WI38 (cell line): ENCODE measurements at regions not wholly inside any gene's neighbourhood (a gene's known extent, or its start where the extent isn't known, plus 50 kb on each side); places are given as distances from the start of the nearest gene placed in this dataset.

Source experiments
- H3K4me3 ChIP-seq: 2 replicates; pipeline ENCODE4 v1.5.1; 2011; ENCODE audit warnings: low read depth, mild to moderate bottlenecking, control low read depth, low read length
- CTCF ChIP-seq: IDR thresholded peaks from 2 replicates; pipeline ENCODE4 v1.5.1; 2012; ENCODE audit warnings: low read depth, mild to moderate bottlenecking, control low read depth, low read length

- no peak for TF ChIP-seq CTCF
- H3K4me3 ChIP-seq: no peak overlapping the region
Measured at GRCh38 chr15:62818691-62819090, 223.9 kb upstream of the TPM1 start.

GRCh38 chr15:62821384-62822131 lies 221.0 kb upstream of the TPM1 start:
- no peak overlapping the region for H3K4me3 ChIP-seq
- no peak for TF ChIP-seq CTCF

GRCh38 chr15:62822228-62822627 lies 220.3 kb upstream of the TPM1 start:
- TF ChIP-seq CTCF: no peak
- H3K4me3 ChIP-seq: no peak overlapping the region

- no peak for TF ChIP-seq CTCF
- no peak overlapping the region for H3K4me3 ChIP-seq
Measured at GRCh38 chr15:62823561-62823960, 219.0 kb upstream of the TPM1 start.

GRCh38 chr15:62824111-62825015 lies 218.2 kb upstream of the TPM1 start:
- no peak for TF ChIP-seq CTCF
- no peak overlapping the region for H3K4me3 ChIP-seq

- no peak overlapping the region for H3K4me3 ChIP-seq
- TF ChIP-seq CTCF: no peak
Measured at GRCh38 chr15:62825191-62825590, 217.4 kb upstream of the TPM1 start.

- H3K4me3 ChIP-seq: no peak overlapping the region
- no peak for TF ChIP-seq CTCF
Measured at GRCh38 chr15:62826561-62826960, 216.0 kb upstream of the TPM1 start.
